ENCODE measurements at regions not wholly inside any gene's neighbourhood (a gene's known extent, or its start where the extent isn't known, plus 50 kb on each side); places are given as distances from the start of the nearest gene placed in this dataset.

GRCh38 chr5:68542207-68542606 lies 326.7 kb downstream of the PIK3R1 start:
- no peak for DNase-seq

DNA sequence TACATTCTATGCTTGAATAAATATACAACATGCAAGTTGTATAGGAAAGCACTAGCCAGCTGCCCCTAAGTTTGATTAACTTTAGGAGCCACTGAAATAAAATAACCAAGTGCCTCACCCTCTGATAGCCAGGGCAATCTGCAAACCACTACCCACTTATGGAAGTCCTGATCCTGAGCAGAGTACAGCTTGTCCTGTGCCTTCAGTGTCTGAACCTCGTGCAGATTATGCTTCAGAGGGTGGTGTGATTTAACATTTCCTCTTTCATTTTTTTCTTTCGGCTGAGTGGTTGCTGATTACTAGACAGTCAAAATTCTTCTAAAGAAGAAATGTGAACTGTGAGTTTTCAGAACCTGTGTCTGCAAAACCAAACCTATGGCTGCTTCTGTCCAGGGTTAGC lies 327.7 kb downstream of the PIK3R1 start:
- DNase-seq, result no peak

GRCh38 chr5:68544091-68544647 lies 328.6 kb downstream of the PIK3R1 start:
- DNase-seq, result no peak

DNA sequence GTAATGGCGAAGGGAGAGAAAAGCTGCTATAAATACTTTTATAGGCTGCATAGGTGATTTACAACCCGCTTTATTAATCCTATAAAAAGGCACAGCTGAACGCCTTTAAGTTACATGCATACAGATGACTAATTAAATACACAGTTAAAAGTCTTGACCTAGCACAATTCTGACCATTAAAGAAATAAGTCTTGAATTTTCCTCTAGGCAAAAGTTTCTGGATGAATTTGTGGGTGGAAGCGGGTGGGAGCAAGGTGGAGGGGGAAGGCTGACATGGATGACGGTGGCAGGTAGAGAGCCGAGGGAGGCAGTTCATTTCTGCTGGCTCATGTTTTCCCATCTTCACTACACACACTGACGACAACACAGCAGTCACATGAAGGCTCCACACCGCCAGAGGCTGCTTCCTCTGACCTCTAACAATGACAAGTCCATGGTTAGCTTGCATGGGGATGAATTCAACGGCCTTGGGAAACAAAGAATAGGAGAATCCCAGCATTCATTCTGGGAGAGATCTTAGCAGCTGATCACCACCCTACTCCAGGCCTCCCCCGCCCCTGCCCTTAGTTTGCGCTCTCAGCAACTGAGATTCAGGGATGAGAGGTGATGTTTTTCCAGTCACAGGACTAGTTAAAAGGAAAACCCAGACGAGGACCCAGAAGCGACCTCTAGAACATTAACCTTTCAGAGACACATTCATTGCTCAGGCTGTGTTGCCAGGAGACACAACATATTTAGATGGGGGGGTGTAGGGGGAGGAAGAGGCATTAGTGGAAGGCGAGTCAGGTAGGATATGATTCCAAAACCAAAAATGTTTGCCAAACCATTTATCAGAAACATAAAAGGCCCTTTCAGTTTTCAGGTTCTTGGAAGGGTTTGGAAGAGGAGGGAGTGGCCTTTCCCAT lies 329.3 kb downstream of the PIK3R1 start:
- DNase-seq, result no peak

DNA sequence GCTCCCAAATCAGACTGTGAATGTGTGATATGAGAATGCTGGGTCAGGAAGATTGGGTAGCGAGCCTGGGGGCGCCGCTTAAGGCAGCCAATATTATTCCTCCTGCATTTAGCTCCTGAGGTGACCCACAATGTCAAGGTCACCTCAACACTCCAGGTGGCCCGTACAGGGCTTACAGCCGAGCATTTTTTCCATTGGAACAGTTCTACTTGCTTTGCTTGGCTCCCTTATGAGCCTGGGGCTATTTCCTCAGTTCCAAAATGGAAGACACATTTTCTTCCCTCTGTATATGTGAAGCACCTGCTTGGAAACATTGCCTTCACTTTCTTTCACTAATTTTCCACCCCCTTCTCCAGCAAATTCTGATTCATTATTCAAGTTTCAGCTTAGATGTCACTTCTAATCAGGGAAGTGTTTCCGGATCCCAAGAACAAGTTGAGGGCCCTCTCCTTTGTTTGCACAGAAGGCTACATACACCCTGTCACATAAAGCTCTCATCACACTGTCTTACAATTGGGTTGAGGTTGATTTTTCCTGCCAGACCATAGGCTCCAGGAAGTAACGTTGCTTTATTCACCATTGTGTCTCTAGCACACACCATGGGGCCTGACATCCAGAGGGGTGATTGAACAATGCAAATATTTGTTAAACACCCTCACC lies 330.2 kb downstream of the PIK3R1 start:
- no peak for DNase-seq

GRCh38 chr5:68547056-68547455 lies 331.5 kb downstream of the PIK3R1 start:
- DNase-seq, result no peak

DNA sequence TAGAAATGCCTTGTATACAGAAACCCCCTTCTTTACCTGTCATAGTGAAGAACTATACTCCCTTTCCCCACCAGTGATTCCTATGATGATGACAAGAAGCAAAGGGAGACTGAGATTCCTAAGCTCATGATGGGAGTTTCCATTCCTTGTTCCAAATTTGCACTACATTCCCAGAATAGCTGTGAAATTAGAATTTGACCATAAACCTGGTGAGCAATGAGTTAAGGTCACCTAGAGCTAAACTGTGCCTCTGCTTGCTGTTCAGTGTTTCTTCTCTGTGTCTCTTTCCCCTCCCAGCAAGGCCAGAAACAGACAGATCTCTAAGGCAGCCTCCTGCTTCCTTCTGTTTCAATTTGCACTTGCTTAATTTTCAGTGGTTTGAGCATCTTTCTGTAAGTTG lies 332.1 kb downstream of the PIK3R1 start:
- no peak for DNase-seq

DNA sequence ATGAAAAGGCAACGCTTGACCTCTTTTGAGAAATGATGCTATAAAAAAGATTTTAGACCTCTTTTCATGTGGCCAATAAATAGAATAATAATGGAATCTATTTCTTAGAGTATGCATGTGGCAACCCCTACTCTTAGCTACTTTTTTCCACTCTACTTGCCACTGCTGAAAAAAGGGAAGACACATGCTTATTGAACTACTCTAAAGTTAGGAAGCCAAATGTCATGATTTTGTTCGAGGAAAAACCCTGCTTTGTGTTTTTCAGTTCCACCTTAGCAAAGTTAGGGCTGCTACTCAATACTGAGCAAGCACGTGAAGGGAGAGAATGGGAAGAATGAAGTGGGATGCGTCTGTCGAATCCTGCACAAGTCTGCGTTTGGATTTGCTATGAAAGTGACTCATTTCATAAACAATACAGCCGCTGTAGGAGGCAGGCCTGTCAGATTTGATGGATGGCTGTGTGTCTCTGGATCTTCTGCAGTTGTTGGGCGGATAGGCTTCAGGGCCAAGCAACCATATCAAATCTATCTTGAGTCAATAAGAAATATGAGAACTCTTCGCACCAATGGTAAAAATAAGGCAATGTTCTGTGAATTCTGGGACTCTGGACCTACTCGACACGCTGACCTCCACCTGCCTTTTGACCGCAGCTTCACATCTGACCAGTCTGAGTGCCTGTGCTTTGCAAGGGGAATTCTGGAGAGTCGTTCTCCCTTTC lies 333.6 kb downstream of the PIK3R1 start:
- no peak for DNase-seq

- DNase-seq, result no peak
Observed at GRCh38 chr5:68550015-68550414, 334.5 kb downstream of the PIK3R1 start.

- no peak for DNase-seq
Observed at GRCh38 chr5:68551436-68551835, 335.9 kb downstream of the PIK3R1 start.

DNA sequence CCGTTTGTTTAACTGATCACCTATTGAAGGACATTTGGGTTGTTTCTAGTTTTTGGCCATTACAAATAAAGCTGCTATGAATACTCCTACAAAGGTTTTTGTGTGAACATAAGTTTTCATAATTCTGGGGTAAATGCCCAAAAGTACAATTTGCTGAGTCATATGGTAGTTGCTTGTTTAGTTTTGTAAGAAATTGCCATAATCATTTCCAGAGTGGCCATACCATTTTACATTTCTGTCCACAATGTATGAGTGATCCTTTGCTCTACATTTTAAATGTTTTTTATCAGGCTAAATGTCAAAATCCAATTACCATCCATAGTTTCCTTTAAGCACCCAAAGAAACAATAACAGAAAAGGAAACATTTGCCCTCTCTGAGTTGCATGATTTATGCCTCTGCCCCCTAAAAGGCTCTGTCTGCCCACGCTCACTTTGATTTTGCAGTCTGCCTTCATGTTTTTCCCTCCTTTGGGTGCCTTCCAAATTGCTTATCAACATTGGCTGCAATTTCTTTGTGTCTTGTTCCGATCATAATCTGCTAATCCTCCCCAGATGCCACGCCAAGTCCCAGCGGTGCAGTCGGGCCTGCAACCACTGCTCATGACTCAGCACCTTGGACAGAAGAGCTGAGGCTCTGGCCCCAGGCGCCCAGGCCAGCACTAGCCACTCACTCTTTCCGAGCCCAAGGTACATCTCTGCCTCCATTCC lies 339.2 kb downstream of the PIK3R1 start:
- no peak for DNase-seq

DNA sequence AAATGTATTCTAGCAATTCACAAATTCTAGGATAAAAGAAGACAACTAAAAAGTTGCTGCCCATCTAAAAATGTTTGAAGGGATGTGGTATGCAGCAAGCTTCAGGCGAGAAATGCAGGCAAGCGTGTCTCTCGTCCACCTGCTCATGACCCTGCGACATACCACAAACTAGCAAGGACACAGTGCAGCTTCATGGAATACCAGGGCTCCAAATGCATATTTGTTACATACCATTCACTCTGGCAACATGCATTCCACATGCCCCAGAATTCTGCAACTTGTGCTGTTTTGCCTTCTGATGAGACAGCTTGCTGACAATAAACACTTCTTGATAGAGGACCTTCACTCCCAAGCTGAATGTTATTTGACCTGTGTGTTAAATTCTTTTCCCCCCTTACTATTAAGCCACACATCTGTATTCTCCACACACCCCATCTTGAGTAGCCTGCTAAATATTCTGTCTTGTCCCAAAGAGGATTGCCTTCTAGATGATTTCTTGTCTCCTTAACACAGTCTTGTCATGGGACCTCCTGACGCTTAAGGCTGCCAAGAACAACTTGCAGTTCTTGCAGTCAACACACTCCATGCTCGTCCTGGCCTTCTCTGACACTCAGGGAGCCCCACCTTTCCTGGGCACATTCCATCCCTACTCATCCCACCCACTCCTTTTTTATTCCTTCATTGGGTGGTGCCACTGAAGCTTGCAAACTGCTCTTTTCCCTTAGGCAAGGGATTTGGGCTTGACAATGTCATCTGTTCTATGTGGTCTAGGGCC lies 340.5 kb downstream of the PIK3R1 start:
- DNase-seq, result no peak

- DNase-seq, result no peak
Observed at GRCh38 chr5:68557162-68557936, 341.8 kb downstream of the PIK3R1 start.

DNA sequence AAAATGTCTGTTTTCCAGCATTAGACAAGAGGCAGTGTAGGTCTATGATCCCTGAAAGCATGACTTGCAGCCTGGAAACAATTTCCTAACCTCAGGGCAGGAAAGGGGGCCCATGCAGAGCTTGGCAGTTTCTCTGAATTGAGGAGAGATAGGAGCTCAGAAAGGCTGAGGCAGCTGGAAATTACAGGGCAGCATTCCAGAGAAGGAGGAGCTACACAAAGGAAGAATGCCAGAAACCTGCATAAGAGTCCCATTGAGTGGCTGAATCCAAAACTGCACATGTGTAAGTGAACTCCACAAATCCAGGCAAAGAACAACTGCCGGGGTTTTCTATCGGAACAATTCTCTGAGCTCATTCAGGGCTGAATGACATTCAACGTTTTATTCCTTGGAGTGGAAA lies 346.8 kb downstream of the PIK3R1 start:
- DNase-seq, result no peak

- DNase-seq, result no peak
Observed at GRCh38 chr5:68565427-68565826, 349.9 kb downstream of the PIK3R1 start.

- no peak for DNase-seq
Observed at GRCh38 chr5:68576805-68577204, 361.2 kb downstream of the PIK3R1 start.

- DNase-seq, result no peak
Observed at GRCh38 chr5:68582284-68582683, 366.7 kb downstream of the PIK3R1 start.

GRCh38 chr5:68587171-68587570 lies 371.6 kb downstream of the PIK3R1 start:
- no peak for DNase-seq

GRCh38 chr5:68591850-68592249 lies 376.3 kb downstream of the PIK3R1 start:
- DNase-seq, result no peak

DNA sequence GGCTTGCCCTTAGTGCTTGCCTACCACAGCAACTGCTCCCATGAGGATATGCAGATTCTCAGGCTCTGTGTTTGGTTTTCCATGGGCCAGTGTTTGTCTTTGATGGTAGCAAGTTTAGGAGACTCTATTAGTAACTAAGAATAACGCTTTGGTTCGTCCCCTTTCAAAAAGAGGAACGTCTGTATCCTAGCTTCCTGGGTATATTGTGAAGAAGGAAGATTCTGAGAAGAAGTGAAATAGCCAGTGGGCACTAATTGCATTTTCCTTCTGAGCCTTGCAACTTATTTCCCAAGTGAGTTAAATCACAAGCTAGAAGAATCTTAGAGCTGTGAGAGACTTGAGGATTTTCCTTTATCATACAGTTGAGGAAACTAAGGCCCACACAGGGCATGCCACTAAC lies 376.8 kb downstream of the PIK3R1 start:
- no peak for DNase-seq

GRCh38 chr5:68593211-68593671 lies 377.7 kb downstream of the PIK3R1 start:
- DNase-seq, result no peak

All from CD4-positive, alpha-beta T cell treated with Interleukin-10 for 1 hour (primary cell).